Caco-2 (cell line): ENCODE measurements at regions not wholly inside any gene's neighbourhood (a gene's known extent, or its start where the extent isn't known, plus 50 kb on each side); places are given as distances from the start of the nearest gene placed in this dataset.

Experiments used
- BruUV-seq: library from RNA; stranded (reverse); fragments of 400-500 nt; replicated peaks from 2 replicates; lab custom pipeline; 2021; lab: Mats Ljungman, UMichigan
- CTCF ChIA-PET: fragments of 300-600 bp; sonication (Branson Sonifier 250); formaldehyde crosslinking; loops from one replicate; lab custom pipeline; 2022; ENCODE audit warnings: antibody characterized with exemption; lab: Charles Lee
- POLR2A ChIA-PET: fragments of 300-600 bp; sonication (Branson Sonifier 250); formaldehyde crosslinking; loops from one replicate; lab custom pipeline; 2022; ENCODE audit warnings: antibody characterized with exemption; lab: Charles Lee
- DNase-seq, 2 experiments: peaks; one replicate each; pipeline versions ENCODE4 v3.0.0 to v3.0.0-alpha.2; 2020 to 2022
- H3K27me3 ChIP-seq: replicated peaks from 2 replicates; pipeline ENCODE4 v1.6.0; 2011; ENCODE audit warnings: low read length; ENCODE audit not compliant: control insufficient read depth, insufficient read depth
- H3K36me3 ChIP-seq: 2 replicates; pipeline ENCODE4 v1.5.1; 2011; ENCODE audit warnings: low read length; ENCODE audit not compliant: control insufficient read depth, insufficient read depth
- H3K4me1 ChIP-seq: fragments of 250-450 bp; sonication (Bioruptor Pico); 2 replicates; pipeline ENCODE4 v1.5.1; 2020; ENCODE audit warnings: mild to moderate bottlenecking
- H3K4me3 ChIP-seq: 2 replicates; pipeline ENCODE4 v1.5.1; 2011; ENCODE audit warnings: low read depth, mild to moderate bottlenecking, control low read depth, low read length
- H3K9me3 ChIP-seq: fragments of 250-450 bp; sonication (Bioruptor Pico); 2 replicates; pipeline ENCODE4 v1.5.1; 2020; ENCODE audit warnings: mild to moderate bottlenecking, moderate library complexity
- H3K27ac Mint-ChIP-seq: one replicate; pipeline ENCODE4 v1.8.0; 2022; ENCODE audit warnings: mixed read lengths; ENCODE audit not compliant: unreplicated experiment
- H3K27me3 Mint-ChIP-seq: one replicate; pipeline ENCODE4 v1.8.0; 2022; ENCODE audit warnings: mixed read lengths; ENCODE audit not compliant: insufficient read depth, unreplicated experiment
- H3K36me3 Mint-ChIP-seq: one replicate; pipeline ENCODE4 v1.8.0; 2022; ENCODE audit warnings: mild to moderate bottlenecking, mixed read lengths; ENCODE audit not compliant: insufficient read depth, unreplicated experiment
- H3K4me1 Mint-ChIP-seq: one replicate; pipeline ENCODE4 v1.8.0; 2022; ENCODE audit warnings: low read depth, mixed read lengths; ENCODE audit not compliant: unreplicated experiment
- H3K4me3 Mint-ChIP-seq: one replicate; pipeline ENCODE4 v1.8.0; 2022; ENCODE audit warnings: mild to moderate bottlenecking, moderate library complexity, mixed read lengths; ENCODE audit not compliant: unreplicated experiment
- H3K9me3 Mint-ChIP-seq: one replicate; pipeline ENCODE4 v1.8.0; 2022; ENCODE audit warnings: mixed read lengths; ENCODE audit not compliant: unreplicated experiment
- CTCF ChIP-seq, 2 experiments: fragments of 200-600 bp in 1 of 2; IDR thresholded peaks; 1 replicate in 1 of 2; 2 replicates in 1 of 2; pipeline versions ENCODE4 v1.5.1 to v1.8.0; 2011 to 2022; ENCODE audit warnings: antibody characterized with exemption in 1 of 2, control low read depth in 1 of 2, inconsistent platforms in 1 of 2, low read depth in 1 of 2, low read length in 1 of 2, mild to moderate bottlenecking in 1 of 2, moderate library complexity in 1 of 2; ENCODE audit not compliant: insufficient read depth in 1 of 2, severe bottlenecking in 1 of 2, unreplicated experiment in 1 of 2
- intact Hi-C: fragments of 100-400 bp; cut with micrococcal nuclease; formaldehyde crosslinking; loops from one replicate; pipeline ENCODE4 v1.10.0; 2022; ENCODE audit not compliant: unreplicated experiment

GRCh38 chr1:213658457-213658856 lies 329.3 kb upstream of the PROX1 start:
- no peaks in the 10 kb centered on the region for H3K36me3 Mint-ChIP-seq
- BruUV-seq, result no TSS peak
- POLR2A ChIA-PET, result interaction anchor here (0.5 kb wide), 1 partner anchor 801 kb away, joined by 5 read pairs; the partner anchor contains the start of gene FLVCR1
- Histone ChIP-seq H3K27me3 (no peaks in the 10 kb centered on the region), H3K36me3 (no peaks in the 10 kb centered on the region), H3K4me1 (peaks cover 49% of the 10 kb centered on the region), H3K9me3 (no peaks in the 10 kb centered on the region), H3K4me3 (no peak overlapping the region)
- H3K4me3 Mint-ChIP-seq, result no peak overlapping the region
- CTCF ChIA-PET, result no interaction called here
- H3K4me1 Mint-ChIP-seq, result no peaks in the 10 kb centered on the region
- H3K9me3 Mint-ChIP-seq, result no peaks in the 10 kb centered on the region
- DNase-seq, result no peak
- H3K27ac Mint-ChIP-seq, result no peak overlapping the region
- H3K27me3 Mint-ChIP-seq, result no peaks in the 10 kb centered on the region
- intact Hi-C loops, result loop anchor here (10.0 kb wide), 1 partner anchor 326 kb away; the partner anchor contains the start of gene PROX1
- TF ChIP-seq CTCF (IDR thresholded peaks at IDR 0.05; ENCODE audit: insufficient read depth in 1 of 2, low read depth in 1 of 2, low read length in 1 of 2, severe bottlenecking in 1 of 2, unreplicated experiment in 1 of 2), result no peak

- Histone ChIP-seq H3K4me1 (peaks cover 40% of the 10 kb centered on the region), H3K27me3 (no peaks in the 10 kb centered on the region), H3K36me3 (no peaks in the 10 kb centered on the region), H3K9me3 (no peaks in the 10 kb centered on the region), H3K4me3 (no peak overlapping the region)
- DNase-seq, result no peak
- H3K27me3 Mint-ChIP-seq, result no peaks in the 10 kb centered on the region
- ChIA-PET POLR2A (no interaction called here), CTCF (no interaction called here)
- H3K9me3 Mint-ChIP-seq, result no peaks in the 10 kb centered on the region
- H3K27ac Mint-ChIP-seq, result no peak overlapping the region
- H3K4me1 Mint-ChIP-seq, result no peaks in the 10 kb centered on the region
- no peaks in the 10 kb centered on the region for H3K36me3 Mint-ChIP-seq
- H3K4me3 Mint-ChIP-seq, result no peak overlapping the region
- intact Hi-C loops, result loop anchor here (10.0 kb wide), 1 partner anchor 325 kb away; the partner anchor contains the start of gene PROX1
- TF ChIP-seq CTCF (IDR thresholded peaks at IDR 0.05; ENCODE audit: insufficient read depth in 1 of 2, low read depth in 1 of 2, low read length in 1 of 2, severe bottlenecking in 1 of 2, unreplicated experiment in 1 of 2), result no peak
- BruUV-seq, result no TSS peak
Measured at GRCh38 chr1:213659580-213660547, 327.9 kb upstream of the PROX1 start.

- no peak overlapping the region for H3K4me3 Mint-ChIP-seq
- H3K9me3 Mint-ChIP-seq, result no peaks in the 10 kb centered on the region
- BruUV-seq, result no TSS peak
- H3K27ac Mint-ChIP-seq, result no peak overlapping the region
- TF ChIP-seq CTCF (IDR thresholded peaks at IDR 0.05; ENCODE audit: insufficient read depth in 1 of 2, low read depth in 1 of 2, low read length in 1 of 2, severe bottlenecking in 1 of 2, unreplicated experiment in 1 of 2), result no peak
- intact Hi-C loops, result no loop called here
- Histone ChIP-seq H3K36me3 (no peaks in the 10 kb centered on the region), H3K4me3 (no peak overlapping the region), H3K27me3 (no peaks in the 10 kb centered on the region), H3K9me3 (no peaks in the 10 kb centered on the region), H3K4me1 (peaks cover 33% of the 10 kb centered on the region)
- H3K36me3 Mint-ChIP-seq, result no peaks in the 10 kb centered on the region
- no peaks in the 10 kb centered on the region for H3K4me1 Mint-ChIP-seq
- DNase-seq, result no peak
- ChIA-PET CTCF (no interaction called here), POLR2A (no interaction called here)
- H3K27me3 Mint-ChIP-seq, result no peaks in the 10 kb centered on the region
Measured at GRCh38 chr1:213661302-213661701, 326.5 kb upstream of the PROX1 start.
